ENCODE measurements at regions not wholly inside any gene's neighbourhood (a gene's known extent, or its start where the extent isn't known, plus 50 kb on each side); places are given as distances from the start of the nearest gene placed in this dataset.

GRCh38 chr9:81387360-81388106 lies 301.8 kb downstream of the TLE1 start:
- DNase-seq = no peak

GRCh38 chr9:81384911-81385310 lies 304.4 kb downstream of the TLE1 start:
- no peak for DNase-seq

- DNase-seq = no peak
Measured at GRCh38 chr9:81382281-81382680, 307.1 kb downstream of the TLE1 start.

DNA sequence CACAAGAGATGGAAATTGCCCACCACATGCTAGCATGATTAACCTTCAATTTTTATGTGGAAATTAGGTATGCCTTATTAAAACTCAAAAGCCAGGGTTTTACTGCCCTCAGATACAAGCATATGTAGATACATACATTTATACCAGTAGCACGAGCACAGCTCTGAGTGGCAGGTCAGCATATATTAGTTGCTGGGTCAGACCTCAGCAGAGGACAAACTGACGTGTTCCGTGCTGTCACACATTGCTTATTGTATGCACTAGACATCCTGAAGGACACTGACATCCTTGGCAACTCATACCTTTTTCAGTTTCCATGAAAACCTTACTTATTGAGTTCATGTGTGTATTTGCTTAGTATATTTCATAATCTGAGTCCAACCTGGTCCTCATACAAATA lies 307.7 kb downstream of the TLE1 start:
- no peak for DNase-seq

- no peak for DNase-seq
Measured at GRCh38 chr9:81380504-81381359, 308.6 kb downstream of the TLE1 start.

DNA sequence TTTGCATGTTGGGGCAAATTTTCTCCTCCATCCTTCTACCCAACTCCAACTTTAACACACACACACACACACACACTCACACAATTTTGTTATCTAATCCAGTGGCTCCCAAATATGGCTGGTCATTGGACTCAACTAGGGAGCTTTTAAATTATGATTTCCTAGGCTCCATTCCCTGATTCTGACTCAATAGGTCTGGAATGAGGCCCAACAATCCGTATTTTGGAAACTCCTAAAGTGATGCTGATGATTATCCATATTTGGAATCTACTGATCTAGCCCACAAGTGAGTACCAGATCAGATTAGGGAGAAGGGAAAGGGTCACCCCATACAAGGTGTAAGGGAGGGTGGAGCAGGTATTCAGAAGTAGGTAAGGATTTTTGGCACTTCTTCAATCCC lies 309.7 kb downstream of the TLE1 start:
- DNase-seq = no peak

- no peak for DNase-seq
Measured at GRCh38 chr9:81377921-81378320, 311.4 kb downstream of the TLE1 start.

DNA sequence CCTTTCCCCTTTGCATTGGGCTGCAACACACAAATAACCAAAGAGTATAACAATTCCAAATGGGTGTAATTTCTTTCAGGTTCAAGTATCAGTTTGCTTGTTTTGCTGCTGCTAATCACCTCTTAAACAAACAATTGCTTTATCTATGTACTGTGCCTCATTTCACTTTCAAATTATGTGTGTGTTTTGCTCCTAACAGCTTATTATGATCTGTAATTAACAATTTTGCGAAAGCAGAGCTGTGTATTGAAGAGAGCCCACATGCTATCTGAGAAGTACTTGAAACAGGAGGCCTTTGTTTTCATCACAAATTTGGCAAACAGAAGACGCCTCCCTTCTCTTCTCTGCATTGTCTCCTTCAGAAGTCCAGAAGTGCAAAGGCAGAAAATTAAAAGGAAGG lies 312.0 kb downstream of the TLE1 start:
- no peak for DNase-seq

DNA sequence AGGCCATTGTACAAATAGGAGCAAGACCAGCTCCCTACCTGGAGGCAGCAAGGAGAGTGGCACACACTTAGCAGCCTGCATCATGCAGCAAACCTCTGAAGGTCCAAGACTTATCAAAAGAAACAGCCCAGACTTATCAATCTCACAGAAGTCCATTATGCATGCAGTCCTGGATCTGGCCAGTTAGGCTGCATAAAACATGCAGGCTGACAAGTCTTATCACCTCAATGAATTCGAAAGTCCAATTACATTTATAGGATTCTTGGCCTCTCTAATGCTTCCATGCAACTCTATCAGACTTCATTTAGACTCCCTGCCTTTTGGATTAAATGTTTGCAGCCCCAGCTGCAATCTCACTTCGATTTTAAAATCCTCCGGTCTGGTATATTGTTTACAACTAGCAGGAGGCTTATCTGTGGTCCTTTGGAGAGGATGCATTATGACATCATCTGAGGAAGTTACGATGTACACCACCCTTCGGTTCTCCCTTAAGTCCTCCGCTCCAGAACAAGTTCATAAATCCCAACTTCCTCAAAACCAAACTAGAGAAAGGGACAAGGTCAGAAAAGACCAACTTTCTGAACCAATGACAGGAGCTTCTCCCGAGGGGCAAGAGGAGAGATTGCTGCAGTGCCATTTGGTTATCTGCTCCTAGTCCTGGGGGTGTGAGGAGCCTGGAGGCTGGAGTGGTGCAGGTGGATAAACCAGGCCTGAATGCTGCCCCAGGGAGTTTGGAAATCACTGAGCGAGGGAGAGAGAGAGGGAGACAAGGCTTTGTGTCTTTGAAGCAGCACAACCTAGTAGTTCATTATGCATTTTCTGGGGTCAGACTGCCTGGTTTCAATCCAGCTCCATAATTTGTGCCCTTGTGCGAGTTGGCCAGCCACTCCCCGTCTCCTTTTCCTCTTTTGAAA lies 313.9 kb downstream of the TLE1 start:
- no peak for DNase-seq

DNA sequence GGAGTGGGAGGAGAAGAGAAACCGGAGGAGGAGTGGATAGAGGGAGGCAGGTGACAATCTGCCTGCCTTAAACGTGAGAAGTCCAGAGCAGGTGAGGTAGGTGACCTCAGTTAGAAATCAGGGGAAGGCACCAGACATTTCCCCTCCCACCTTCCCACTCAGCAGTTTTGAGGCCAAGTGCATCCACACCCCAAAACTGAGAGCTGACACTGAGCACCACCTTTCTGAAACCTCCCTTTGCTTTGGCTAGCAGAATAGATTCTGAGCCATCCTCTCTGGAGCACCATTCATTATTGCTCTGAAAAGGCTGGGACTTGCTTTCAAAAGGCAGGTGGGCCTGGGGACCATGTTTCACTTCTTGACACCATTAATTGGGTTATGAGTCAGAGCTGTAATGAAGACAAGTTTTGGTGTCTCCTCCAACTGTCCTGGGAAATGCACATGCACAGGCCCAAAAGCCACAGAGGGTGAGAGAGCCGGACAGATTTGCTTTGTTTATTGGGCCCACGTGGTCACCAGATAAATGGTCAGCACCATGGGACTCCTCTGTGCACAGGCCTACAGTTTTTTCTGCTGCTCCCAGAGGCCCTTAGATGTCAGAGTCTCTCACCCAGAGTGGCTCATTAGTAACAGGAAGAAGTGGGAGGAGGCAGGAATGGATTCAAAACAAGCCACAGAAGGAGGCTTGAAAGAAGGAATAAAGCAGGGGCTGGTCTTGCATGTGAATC lies 314.7 kb downstream of the TLE1 start:
- no peak for DNase-seq

GRCh38 chr9:81373294-81373693 lies 316.1 kb downstream of the TLE1 start:
- DNase-seq = no peak

DNA sequence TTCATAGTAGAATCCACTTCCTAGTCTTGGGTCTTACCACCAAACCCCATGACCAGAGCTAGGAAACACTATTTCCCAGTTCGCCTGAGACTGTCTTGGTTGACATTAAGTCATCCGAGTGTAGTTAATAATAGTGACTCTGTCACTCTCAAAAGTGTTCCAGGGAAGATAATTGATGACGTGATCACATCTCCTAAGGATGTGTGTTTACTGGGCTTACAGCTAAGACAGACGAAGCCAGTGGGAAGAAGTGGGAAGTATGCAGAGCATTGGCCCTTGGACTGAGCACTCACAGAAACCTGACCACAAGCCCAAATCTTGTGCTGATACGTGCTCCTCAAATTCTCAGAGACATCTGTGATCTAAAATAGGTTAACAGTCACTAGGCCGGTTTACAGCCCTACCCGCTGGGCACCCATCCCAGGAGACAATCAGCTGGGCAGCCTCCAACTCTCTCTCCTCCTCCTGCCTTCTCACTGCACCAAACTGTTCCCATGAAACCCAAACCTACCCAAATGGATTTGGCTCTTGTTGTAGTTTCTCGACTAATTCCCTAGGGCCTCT lies 316.6 kb downstream of the TLE1 start:
- no peak for DNase-seq

DNA sequence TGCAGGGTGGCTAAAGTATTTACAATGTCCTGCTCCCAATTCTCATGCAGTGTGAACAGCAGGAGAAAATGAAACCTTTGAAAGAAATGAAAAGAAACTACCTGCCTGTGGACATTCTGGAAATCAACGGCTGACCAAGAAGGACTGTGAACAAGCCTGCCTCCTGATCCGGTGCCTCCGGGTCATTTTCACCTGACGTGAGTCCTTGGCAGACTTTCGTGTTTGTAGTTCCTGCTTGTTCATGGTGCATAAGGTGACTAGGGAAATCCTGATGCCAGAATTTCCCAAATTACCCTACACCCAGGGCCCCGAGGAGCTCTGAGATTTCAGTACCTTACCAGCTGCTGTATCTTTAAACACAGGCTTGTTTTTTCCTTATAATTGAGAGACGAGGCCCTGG lies 317.5 kb downstream of the TLE1 start:
- DNase-seq = no peak

- no peak for DNase-seq
Measured at GRCh38 chr9:81370650-81371049, 318.7 kb downstream of the TLE1 start.

GRCh38 chr9:81370096-81370495 lies 319.3 kb downstream of the TLE1 start:
- no peak for DNase-seq

GRCh38 chr9:81369121-81369520 lies 320.2 kb downstream of the TLE1 start:
- DNase-seq = no peak

DNA sequence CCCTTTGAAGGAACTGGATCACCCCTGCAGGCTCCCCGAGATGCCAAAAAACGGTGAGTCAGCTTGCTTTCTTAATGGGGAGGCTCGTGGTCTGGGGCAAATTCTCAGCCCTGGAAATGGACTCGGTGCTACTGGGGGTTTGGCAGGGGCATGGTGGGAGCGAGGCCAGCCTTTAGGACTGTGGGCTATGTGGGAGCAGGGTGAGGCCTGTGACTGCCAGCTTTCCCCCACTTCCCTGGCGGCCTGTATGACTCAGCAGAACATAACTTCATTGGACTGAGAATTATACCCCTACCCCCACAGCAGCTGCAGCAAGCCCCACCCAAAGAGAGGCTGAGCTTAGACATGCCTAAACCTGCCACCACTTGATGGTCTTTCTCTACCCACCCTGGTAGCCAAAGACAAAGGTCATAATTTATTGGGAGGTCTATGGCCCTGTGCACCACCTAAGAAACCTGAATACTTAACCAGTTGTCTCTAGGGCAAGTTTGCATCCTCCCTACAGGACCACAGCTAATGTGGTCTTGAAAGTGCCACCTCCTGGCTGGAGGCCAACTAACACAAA lies 325.3 kb downstream of the TLE1 start:
- no peak for DNase-seq

DNA sequence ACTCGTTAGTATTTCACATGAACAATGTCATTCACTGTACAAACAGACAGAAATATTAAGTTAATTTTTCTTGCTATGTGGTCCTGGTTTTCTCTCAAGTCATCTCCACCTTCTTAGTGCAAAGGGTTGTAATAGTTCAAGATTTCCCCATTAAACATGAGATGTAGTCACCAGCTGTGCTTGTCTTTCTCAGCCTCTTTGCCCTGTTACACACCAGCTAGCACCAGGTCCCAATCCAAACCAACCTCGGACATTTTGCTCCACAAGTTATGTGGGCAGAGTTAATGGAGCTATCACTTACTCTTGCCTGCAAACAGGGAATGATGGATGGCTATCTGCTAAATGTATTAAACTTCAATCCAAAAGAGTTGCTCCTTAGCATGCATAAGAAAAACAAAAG lies 328.1 kb downstream of the TLE1 start:
- no peak for DNase-seq

- DNase-seq = no peak
Measured at GRCh38 chr9:81351166-81351565, 338.2 kb downstream of the TLE1 start.

DNA sequence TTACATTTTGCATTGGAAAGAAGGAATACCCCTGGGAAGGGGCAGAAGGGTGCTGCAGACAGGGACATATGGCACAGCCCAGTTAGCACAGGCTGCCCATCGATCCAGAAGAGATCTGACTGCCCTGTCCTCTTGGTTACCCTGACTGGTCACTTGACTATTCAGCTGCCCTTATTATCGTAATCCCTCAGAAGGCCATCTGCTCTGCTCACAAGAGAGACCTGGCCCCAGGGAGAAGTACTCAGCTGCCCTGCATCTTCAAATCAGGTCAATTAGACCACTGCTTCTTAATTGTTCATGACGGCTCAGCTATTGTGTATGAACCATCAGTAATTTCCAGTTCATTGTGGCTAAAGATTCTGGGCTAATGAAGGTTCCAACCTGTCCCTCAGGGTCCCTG lies 345.0 kb downstream of the TLE1 start:
- no peak for DNase-seq

GRCh38 chr9:81335879-81336421 lies 353.4 kb downstream of the TLE1 start:
- no peak for DNase-seq

GRCh38 chr9:81321551-81321950 lies 367.8 kb downstream of the TLE1 start:
- DNase-seq = no peak
